H1 (cell line): ENCODE measurements at regions not wholly inside any gene's neighbourhood (a gene's known extent, or its start where the extent isn't known, plus 50 kb on each side); places are given as distances from the start of the nearest gene placed in this dataset.
A peak's percentile ranks its signal among the peaks of the same experiment; 100 is the strongest.

ENCODE experiments used
- CTCF ChIA-PET: fragments of 300-600 bp; sonication (Branson Sonifier 250); formaldehyde crosslinking; loops from one replicate; lab custom pipeline; 2021; ENCODE audit not compliant: partially characterized antibody; lab: Charles Lee
- POLR2A ChIA-PET: fragments of 300-600 bp; sonication (Branson Sonifier 250); formaldehyde crosslinking; loops from one replicate; lab custom pipeline; 2021; ENCODE audit warnings: inconsistent platforms; ENCODE audit not compliant: partially characterized antibody; lab: Charles Lee
- DNase-seq, 2 experiments: peaks; one replicate each; pipeline versions ENCODE4 v3.0.0 to v3.0.0-alpha.2; 2010 to 2022; ENCODE audit warnings: low spot score in 2 of 2, low read depth in 1 of 2, mixed read lengths in 1 of 2
- FAIRE-seq: peaks from 2 replicates; lab custom pipeline; 2011; peaks lifted over from hg19 to GRCh38; lab: Jason Lieb, UNC
- H2AFZ ChIP-seq: 2 replicates; pipeline ENCODE4 v1.8.1; 2012; ENCODE audit warnings: low read length, inconsistent platforms
- H2AK5ac ChIP-seq: 2 replicates; pipeline ENCODE4 v1.6.1; 2013; ENCODE audit warnings: low read depth, low read length
- H2BK120ac ChIP-seq: replicated peaks from 2 replicates; pipeline ENCODE3; 2013; ENCODE audit warnings: low read depth, low read length, inconsistent platforms
- H2BK12ac ChIP-seq: 2 replicates; pipeline ENCODE4 v1.6.1; 2013; ENCODE audit warnings: low read depth, low read length
- H2BK15ac ChIP-seq: 2 replicates; pipeline ENCODE4 v1.6.1; 2013; ENCODE audit warnings: low read length
- H2BK20ac ChIP-seq: 2 replicates; pipeline ENCODE4 v1.6.1; 2013; ENCODE audit warnings: low read length
- H2BK5ac ChIP-seq: 2 replicates; pipeline ENCODE4 v1.6.1; 2013; ENCODE audit warnings: low read depth, low read length
- H3K14ac ChIP-seq: 2 replicates; pipeline ENCODE4 v1.6.1; 2013; ENCODE audit warnings: inconsistent platforms; ENCODE audit not compliant: insufficient read length
- H3K18ac ChIP-seq: 2 replicates; pipeline ENCODE4 v1.6.1; 2013; ENCODE audit warnings: low read length; ENCODE audit errors: extremely low read depth
- H3K23ac ChIP-seq: 2 replicates; pipeline ENCODE4 v1.6.1; 2013; ENCODE audit warnings: inconsistent platforms; ENCODE audit not compliant: insufficient read length
- H3K23me2 ChIP-seq: 2 replicates; pipeline ENCODE4 v1.6.1; 2013; ENCODE audit warnings: low read depth, low read length
- H3K27ac ChIP-seq: 2 replicates; pipeline ENCODE4 v1.6.1; 2011; ENCODE audit warnings: low read depth, low read length, inconsistent platforms
- H3K27me3 ChIP-seq, 4 experiments: replicated peaks in 1 of 4; 1 replicate in 1 of 4; 2 replicates in 3 of 4; pipeline versions ENCODE4 v1.6.1 to v1.8.1; 2011 to 2013; ENCODE audit warnings: low read length in 3 of 4, mild to moderate bottlenecking in 3 of 4, inconsistent platforms in 2 of 4, mixed read lengths in 2 of 4, moderate library complexity in 1 of 4; ENCODE audit not compliant: control insufficient read depth in 3 of 4, insufficient read depth in 3 of 4; ENCODE audit errors: extremely low read depth in 1 of 4
- H3K36me3 ChIP-seq, 4 experiments: 2 replicates each; pipeline versions ENCODE4 v1.6.1 to v1.8.1; 2011 to 2013; ENCODE audit warnings: mild to moderate bottlenecking in 4 of 4, low read length in 3 of 4, moderate library complexity in 2 of 4, control low read depth in 1 of 4, inconsistent platforms in 1 of 4; ENCODE audit not compliant: insufficient read depth in 4 of 4, control insufficient read depth in 2 of 4
- H3K4ac ChIP-seq: replicated peaks from 2 replicates; pipeline ENCODE3; 2013; ENCODE audit warnings: low read length, low read depth, mixed read lengths, inconsistent platforms; ENCODE audit not compliant: insufficient read length
- H3K4me1 ChIP-seq, 4 experiments: replicated peaks in 1 of 4; 1 replicate in 1 of 4; 2 replicates in 3 of 4; pipeline versions ENCODE4 v1.6.1 to v1.8.1; 2011 to 2013; ENCODE audit warnings: low read length in 3 of 4, inconsistent platforms in 2 of 4, mixed read lengths in 1 of 4; ENCODE audit not compliant: insufficient read depth in 4 of 4, control insufficient read depth in 3 of 4
- H3K4me2 ChIP-seq, 2 experiments: 2 replicates each; pipeline versions ENCODE4 v1.6.1 to v1.8.1; 2011 to 2013; ENCODE audit warnings: low read depth in 2 of 2, low read length in 2 of 2, control low read depth in 1 of 2, inconsistent platforms in 1 of 2, mild to moderate bottlenecking in 1 of 2; ENCODE audit not compliant: insufficient read depth in 1 of 2
- H3K4me3 ChIP-seq, 4 experiments: fragments of 200-600, 300-600 bp in 1 of 4; sonication (generic), shearing (Covaris generic), sonication (Bioruptor Twin) in 1 of 4; 2 replicates each; pipeline versions ENCODE4 v1.5.1 to v1.8.1; 2011 to 2016; ENCODE audit warnings: low read length in 4 of 4, low read depth in 3 of 4, control low read depth in 2 of 4, inconsistent platforms in 2 of 4, mild to moderate bottlenecking in 2 of 4, mixed read lengths in 1 of 4, moderate library complexity in 1 of 4; ENCODE audit not compliant: insufficient read depth in 2 of 4; ENCODE audit errors: extremely low read depth in 1 of 4
- H3K56ac ChIP-seq: replicated peaks from 2 replicates; pipeline ENCODE3; 2013; ENCODE audit warnings: low read depth, mild to moderate bottlenecking, mixed read lengths, low read length, inconsistent platforms; ENCODE audit not compliant: insufficient read length
- H3K79me1 ChIP-seq: 2 replicates; pipeline ENCODE4 v1.6.1; 2013; ENCODE audit warnings: low read depth, low read length, control low read depth
- H3K79me2 ChIP-seq, 2 experiments: 2 replicates each; pipeline versions ENCODE4 v1.6.1 to v1.8.1; 2012 to 2013; ENCODE audit warnings: low read length in 2 of 2, mild to moderate bottlenecking in 2 of 2, inconsistent platforms in 1 of 2; ENCODE audit not compliant: insufficient read depth in 2 of 2, control insufficient read depth in 1 of 2
- H3K9ac ChIP-seq, 4 experiments: replicated peaks in 1 of 4; 1 replicate in 1 of 4; 2 replicates in 3 of 4; pipeline versions ENCODE4 v1.6.1 to v1.8.1; 2011 to 2013; ENCODE audit warnings: low read depth in 3 of 4, low read length in 3 of 4, control low read depth in 2 of 4, mild to moderate bottlenecking in 2 of 4, moderate library complexity in 2 of 4, inconsistent platforms in 1 of 4; ENCODE audit errors: extremely low read depth in 1 of 4
- H3K9me3 ChIP-seq, 2 experiments: 2 replicates each; pipeline versions ENCODE4 v1.6.1 to v1.8.1; 2012 to 2013; ENCODE audit warnings: mild to moderate bottlenecking in 2 of 2, moderate library complexity in 2 of 2, control low read depth in 1 of 2, inconsistent platforms in 1 of 2, low read depth in 1 of 2, low read length in 1 of 2, mixed read lengths in 1 of 2; ENCODE audit not compliant: insufficient read depth in 2 of 2
- H4K20me1 ChIP-seq, 2 experiments: replicated peaks in 1 of 2; 2 replicates each; pipeline versions ENCODE3 to v1.8.1; 2011 to 2013; ENCODE audit warnings: inconsistent platforms in 2 of 2, low read length in 2 of 2, mild to moderate bottlenecking in 1 of 2; ENCODE audit not compliant: insufficient read depth in 2 of 2, control insufficient read depth in 1 of 2
- H4K5ac ChIP-seq: 2 replicates; pipeline ENCODE4 v1.6.1; 2013; ENCODE audit warnings: low read length, low read depth, mixed read lengths, inconsistent platforms; ENCODE audit not compliant: insufficient read length
- H4K8ac ChIP-seq: 2 replicates; pipeline ENCODE4 v1.8.0; 2013; ENCODE audit warnings: mild to moderate bottlenecking, moderate library complexity, low read length, inconsistent platforms; ENCODE audit not compliant: insufficient read depth; ENCODE audit errors: extremely low read depth
- H4K91ac ChIP-seq: replicated peaks from 2 replicates; pipeline ENCODE3; 2013; ENCODE audit warnings: low read length, mixed read lengths, inconsistent platforms; ENCODE audit not compliant: insufficient read length
- E2F6 ChIP-seq: IDR thresholded peaks from 2 replicates; pipeline ENCODE4 v1.6.1; 2012; ENCODE audit warnings: inconsistent platforms
- FOSL1 ChIP-seq: IDR thresholded peaks from 2 replicates; pipeline ENCODE4 v1.6.1; 2011; ENCODE audit warnings: mild to moderate bottlenecking, low read depth, low read length, moderate library complexity; ENCODE audit not compliant: insufficient read depth
- GTF2F1 ChIP-seq: IDR thresholded peaks from 2 replicates; pipeline ENCODE4 v1.6.1; 2012; ENCODE audit warnings: low read depth, low read length, improper control_type of control experiment, borderline replicate concordance
- KDM1A ChIP-seq: fragments of 200-600, 300-600 bp; sonication (generic); IDR thresholded peaks from 2 replicates; pipeline ENCODE4 v1.7.1; 2016; ENCODE audit warnings: mild to moderate bottlenecking, low read length, borderline replicate concordance
- MAFK ChIP-seq: IDR thresholded peaks from 2 replicates; pipeline ENCODE4 v1.6.1; 2012; ENCODE audit warnings: low read depth, mild to moderate bottlenecking, improper control_type of control experiment, low read length
- NRF1 ChIP-seq: IDR thresholded peaks from 2 replicates; pipeline ENCODE4 v1.6.1; 2011; ENCODE audit warnings: mild to moderate bottlenecking, low read depth, low read length, improper control_type of control experiment
- RBBP5 ChIP-seq: IDR thresholded peaks from 2 replicates; pipeline ENCODE4 v1.7.1; 2012; ENCODE audit warnings: low read depth, mild to moderate bottlenecking, inconsistent platforms, low read length, moderate library complexity, borderline replicate concordance
- TAF1 ChIP-seq: IDR thresholded peaks from 2 replicates; pipeline ENCODE4 v1.6.1; 2011; ENCODE audit warnings: mild to moderate bottlenecking, low read depth, low read length
- TBP ChIP-seq: IDR thresholded peaks from 2 replicates; pipeline ENCODE4 v1.6.1; 2011; ENCODE audit warnings: low read depth, low read length, improper control_type of control experiment
- ZNF274 ChIP-seq: IDR thresholded peaks from 2 replicates; pipeline ENCODE4 v1.7.0; 2012; ENCODE audit warnings: low read length, borderline replicate concordance; ENCODE audit errors: extremely low read depth
- WGBS, 2 experiments: shearing (Covaris generic) in 1 of 2; methylation state at CpG; one replicate each; pipeline versions ENCODE4 v1.1.6 to v1.1.7; 2013 to 2015; ENCODE audit warnings: low lambda C conversion rate in 2 of 2, mixed read lengths in 2 of 2, inconsistent platforms in 1 of 2, low coverage in 1 of 2, missing lambda C conversion rate in 1 of 2; ENCODE audit not compliant: insufficient replicate concordance in 2 of 2, insufficient coverage in 1 of 2, insufficient read length in 1 of 2; ENCODE audit errors: extremely low coverage in 1 of 2, missing lambda C conversion rate in 1 of 2; 5-methylcytosine and 5-hydroxymethylcytosine counted together

GRCh38 chr7:152523916-152524315 is 88.1 kb upstream of the KMT2C start:
- no peak overlapping the region for H2BK20ac ChIP-seq
- H4K91ac ChIP-seq: peak overlapping the region; percentile 69
- no peak for FAIRE-seq
- H3K9me3 ChIP-seq: peaks cover 5 to 6% of the 10 kb centered on the region in 2 experiments; a peak in 2 of 4 replicates
- DNase-seq: no peak
- H2BK120ac ChIP-seq: no peak overlapping the region
- no peaks in the 10 kb centered on the region for H3K36me3 ChIP-seq
- H3K23me2 ChIP-seq: no peaks in the 10 kb centered on the region
- POLR2A ChIA-PET: interaction anchor here (0.6 to 2.2 kb wide), 3 partner anchors 21 to 58 kb away, joined by 3 to 5 read pairs (median 3); no protein-coding TSS in a partner anchor
- no peaks in the 10 kb centered on the region; a peak in 1 of 7 replicates for H3K27me3 ChIP-seq
- H2AK5ac ChIP-seq: 0 out of 2 replicates have a peak overlapping the region, but pooled peaks have one; percentile 86
- no peak overlapping the region for H3K23ac ChIP-seq
- H4K5ac ChIP-seq: no peak overlapping the region
- CTCF ChIA-PET: interaction anchor here (1.0 kb wide), 1 partner anchor 11 kb away, joined by 3 read pairs; no protein-coding TSS in a partner anchor
- H3K14ac ChIP-seq: peak overlapping the region; percentile 83
- no peaks in the 10 kb centered on the region for H3K79me1 ChIP-seq
- H3K27ac ChIP-seq: no peak overlapping the region
- H3K4me1 ChIP-seq: peaks cover 0 to 11% (median 7%) of the 10 kb centered on the region in 4 experiments; a peak in 5 of 7 replicates
- H3K18ac ChIP-seq: no peak overlapping the region
- H3K4me3 ChIP-seq: no peak overlapping the region
- no peak overlapping the region for H2BK5ac ChIP-seq
- peak overlapping the region; percentile 66; the same call in 1 of the 2 replicates for H2AFZ ChIP-seq
- peak overlapping the region; percentile 90 for H4K8ac ChIP-seq
- no peak overlapping the region for H3K56ac ChIP-seq
- no peaks in the 10 kb centered on the region for H4K20me1 ChIP-seq
- no peaks in the 10 kb centered on the region for H3K79me2 ChIP-seq
- no peak overlapping the region for H3K4me2 ChIP-seq
- TF ChIP-seq ZNF274: no peak
- no peak for TF ChIP-seq NRF1
- TF ChIP-seq RBBP5: no peak
- TF ChIP-seq FOSL1: no peak
- no peak for TF ChIP-seq KDM1A
- TF ChIP-seq E2F6: no peak
- no peak for TF ChIP-seq MAFK
- no peak for TF ChIP-seq GTF2F1
- TF ChIP-seq TBP: no peak
- no peak for TF ChIP-seq TAF1
- TF ChIP-seq, all 59 proteins: peak for 0
- 85% methylated on average over 14 of the region's 14 CpGs; no CpG with 5 or more reads in 1 of the 2 experiments for WGBS, 2 experiments
- Histone ChIP-seq H3K9ac (no peak overlapping the region), H3K4ac (no peak overlapping the region), H2BK15ac (0 out of 2 replicates have a peak overlapping the region, but pooled peaks have one; percentile 72), H2BK12ac (no peak overlapping the region)
